NCI-H460 (cell line): ENCODE measurements at regions not wholly inside any gene's neighbourhood (a gene's known extent, or its start where the extent isn't known, plus 50 kb on each side); places are given as distances from the start of the nearest gene placed in this dataset.

ENCODE experiments used
- DNase-seq: peaks from one replicate; pipeline ENCODE4 v3.0.0-alpha.2; 2016; ENCODE audit warnings: low read depth; ENCODE audit errors: extremely low read depth

- DNase-seq, result no peak
These were observed 98.1 kb upstream of the TMPO start for GRCh38 chr12:98417266-98417665.

- peak; percentile 33 for DNase-seq
These were observed 96.9 kb upstream of the TMPO start for GRCh38 chr12:98418357-98419075.

DNA sequence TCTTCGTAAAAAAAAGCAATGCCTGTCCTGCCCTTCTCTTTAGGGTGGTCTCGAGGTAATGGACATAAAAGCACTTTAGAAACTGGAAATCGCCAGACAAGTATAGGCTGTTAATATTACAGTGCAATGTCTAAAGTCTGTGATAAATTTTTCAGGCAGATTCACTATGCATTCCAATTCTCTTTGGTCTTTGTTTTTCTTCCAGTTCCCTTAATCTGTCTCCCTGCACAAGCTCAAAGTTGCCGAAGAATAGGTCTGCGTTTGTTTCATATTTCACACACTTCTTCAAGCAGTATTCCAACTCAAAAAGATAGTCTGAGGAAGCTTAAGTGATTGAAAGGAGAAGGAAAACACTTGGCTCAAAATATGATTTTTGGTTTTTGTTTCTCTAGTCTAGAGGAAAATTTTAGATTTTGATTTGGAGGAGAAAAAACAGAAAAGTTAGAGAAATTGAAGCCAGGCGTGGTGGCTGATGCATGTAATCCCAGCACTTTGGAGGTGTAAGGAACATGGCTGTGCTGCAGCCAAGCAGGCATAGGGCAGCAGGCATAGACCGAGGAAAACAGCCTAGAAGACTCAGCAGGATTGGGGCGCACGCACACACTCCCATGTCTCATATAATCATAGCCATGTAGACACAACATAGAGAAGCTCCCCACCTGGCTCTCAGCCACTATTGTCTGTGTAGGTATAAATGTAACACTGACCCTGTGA, 96.2 kb upstream of the TMPO start:
- DNase-seq, result no peak

- DNase-seq, result no peak
These were observed 95.5 kb upstream of the TMPO start for GRCh38 chr12:98419795-98420404.

DNA sequence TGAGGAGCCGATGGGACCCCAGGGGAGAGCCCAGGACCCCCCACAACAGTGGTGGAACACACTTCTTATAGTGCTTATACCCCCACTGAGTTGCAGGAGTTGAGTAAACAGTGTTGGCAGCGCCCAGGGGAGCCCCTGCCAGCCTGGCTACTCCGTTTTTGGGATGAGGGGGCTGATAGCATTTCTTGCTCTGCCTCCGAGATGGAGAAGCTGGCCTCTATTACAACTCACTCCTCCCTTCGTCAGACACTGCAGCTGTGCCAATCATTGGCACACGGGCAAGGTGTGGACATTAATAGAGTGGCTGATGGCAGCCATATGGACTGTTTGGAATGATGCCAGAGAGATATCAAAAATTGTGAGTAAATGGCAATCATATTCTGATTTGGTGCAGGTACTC, 94.9 kb upstream of the TMPO start:
- DNase-seq, result no peak

GRCh38 chr12:98421316-98421715, 94.1 kb upstream of the TMPO start:
- DNase-seq, result no peak

GRCh38 chr12:98422359-98422758, 93.0 kb upstream of the TMPO start:
- no peak for DNase-seq

- no peak for DNase-seq
These were observed 92.6 kb upstream of the TMPO start for GRCh38 chr12:98422812-98423211.

GRCh38 chr12:98423963-98424362, 91.4 kb upstream of the TMPO start:
- DNase-seq, result no peak

GRCh38 chr12:98424726-98425401, 90.5 kb upstream of the TMPO start:
- peak; percentile 55 for DNase-seq

- no peak for DNase-seq
These were observed 89.5 kb upstream of the TMPO start for GRCh38 chr12:98425859-98426258.

- DNase-seq, result no peak
These were observed 84.3 kb upstream of the TMPO start for GRCh38 chr12:98431089-98431488.

- DNase-seq, result no peak
These were observed 78.2 kb upstream of the TMPO start for GRCh38 chr12:98437166-98437565.

DNA sequence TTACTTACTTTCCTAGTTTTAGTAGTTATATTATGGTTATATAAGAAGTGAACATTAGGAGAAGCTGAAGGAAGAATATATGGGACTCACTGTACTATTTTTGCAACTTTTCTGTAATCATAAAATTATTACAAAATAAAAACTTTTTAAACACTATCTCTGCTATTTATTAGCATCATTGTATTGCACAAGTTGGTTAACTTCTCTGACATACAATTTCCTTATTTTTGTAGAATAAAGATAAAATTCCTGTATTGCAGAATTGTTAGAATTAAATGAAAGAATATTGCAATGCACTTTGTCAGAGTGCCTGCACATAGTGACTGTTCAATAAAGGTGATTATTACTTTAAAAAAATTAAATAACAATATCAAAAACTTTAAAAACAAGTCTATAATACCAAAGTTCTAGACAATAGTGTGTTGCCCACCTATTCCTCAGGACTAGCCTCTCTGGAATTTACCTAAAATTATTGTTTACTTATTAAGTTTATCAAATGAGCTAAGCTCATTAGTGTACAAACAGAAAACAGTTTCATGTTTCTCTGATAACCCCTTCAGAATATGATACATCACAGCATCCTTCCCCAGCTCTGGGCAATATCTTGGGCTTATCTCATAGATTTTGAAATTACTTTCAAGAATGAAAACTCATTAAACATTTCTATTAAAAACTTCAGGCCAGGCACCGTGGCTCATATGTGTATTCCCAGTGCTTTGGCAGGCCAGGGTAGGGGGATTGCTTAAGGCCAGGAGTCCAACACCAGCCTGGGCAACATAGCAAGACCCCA, 77.4 kb upstream of the TMPO start:
- DNase-seq, result no peak

DNA sequence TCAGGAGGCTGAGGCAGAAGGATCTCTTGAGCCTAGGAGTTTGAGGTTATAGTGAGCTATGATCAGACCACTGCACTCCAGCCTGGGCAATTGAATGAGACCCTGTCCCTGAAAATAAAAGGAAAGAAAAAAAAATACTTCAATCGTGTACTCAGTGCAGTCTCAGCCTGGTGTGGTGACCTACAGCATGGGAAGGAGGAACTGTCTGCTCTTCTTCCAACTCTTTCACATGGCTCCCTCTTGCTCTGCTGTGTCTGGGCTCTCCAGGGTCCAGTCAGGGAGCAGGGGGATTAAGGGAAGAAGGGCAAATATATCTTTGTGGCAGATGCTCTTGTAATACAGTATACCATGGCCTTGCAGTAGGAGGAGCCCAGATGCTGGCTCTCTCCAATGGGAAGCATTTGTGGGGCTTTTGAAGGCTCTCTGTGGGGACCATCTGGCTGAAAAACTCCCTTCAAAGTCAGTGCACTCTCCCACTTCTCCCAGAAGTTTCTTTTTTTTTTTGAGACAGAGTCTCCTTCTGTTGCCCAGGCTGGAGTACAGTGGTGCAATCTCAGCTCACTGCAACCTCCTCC, 76.6 kb upstream of the TMPO start:
- no peak for DNase-seq

DNA sequence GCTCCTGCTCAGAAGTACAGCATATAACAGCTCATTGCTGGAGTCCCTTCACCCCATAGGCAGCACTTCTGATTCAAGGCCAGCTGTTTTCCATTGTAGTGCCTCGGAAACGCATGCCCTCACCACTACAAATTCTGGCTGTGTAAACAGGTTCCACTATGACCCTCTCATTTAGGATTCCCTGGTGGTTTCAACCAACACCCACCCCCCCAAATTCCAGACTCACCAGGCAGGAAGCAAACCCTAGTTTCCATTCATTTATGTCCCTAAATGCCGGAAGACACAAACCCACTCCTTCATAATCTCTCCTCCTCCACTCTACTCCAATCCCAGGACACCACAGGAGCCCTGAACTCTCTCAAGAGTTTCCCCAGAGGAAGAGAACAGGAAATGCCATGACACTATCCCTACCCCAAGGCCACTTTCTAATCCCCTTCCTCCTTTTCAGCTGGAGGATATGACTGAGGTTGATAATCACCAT, 75.9 kb upstream of the TMPO start:
- DNase-seq, result no peak

- peak; percentile 46 for DNase-seq
These were observed 75.3 kb upstream of the TMPO start for GRCh38 chr12:98439981-98440581.

DNA sequence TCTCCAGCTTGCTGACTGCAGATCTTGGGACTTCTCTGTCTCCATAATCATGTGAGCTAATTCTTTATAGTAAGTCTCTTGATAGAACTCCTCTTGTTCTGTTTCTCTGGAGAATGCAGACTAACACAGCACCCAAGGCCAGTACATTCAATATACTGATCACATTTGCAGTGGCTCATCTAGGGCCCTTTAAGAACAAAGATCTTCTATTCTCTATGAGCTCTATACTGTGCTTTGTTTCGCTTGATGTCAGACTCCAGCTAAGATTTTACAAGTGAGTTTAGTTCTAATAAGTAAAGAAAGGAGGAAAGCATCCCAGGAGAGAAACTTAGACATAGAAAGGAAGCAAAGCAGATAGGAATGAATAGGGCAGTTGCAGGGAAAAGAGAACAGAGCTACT, 69.3 kb upstream of the TMPO start:
- no peak for DNase-seq

DNA sequence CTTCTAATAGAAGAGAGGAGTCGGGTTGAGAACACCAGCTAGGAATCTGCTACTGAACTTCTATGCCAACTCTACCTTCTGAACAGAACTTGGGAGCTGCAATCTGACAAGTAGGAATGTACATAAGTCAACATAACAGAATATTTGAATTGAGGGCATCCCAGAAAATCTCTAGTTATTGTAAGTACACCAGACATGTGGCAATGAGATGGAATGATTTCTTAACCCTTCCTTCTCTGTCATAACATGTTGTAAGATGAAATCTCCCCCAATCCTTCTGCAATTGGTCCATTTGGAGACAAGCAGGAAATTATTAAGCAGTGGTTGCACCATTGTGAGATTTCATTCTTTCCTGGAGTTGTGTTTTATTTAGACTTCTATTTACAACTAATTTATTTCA, 68.7 kb upstream of the TMPO start:
- no peak for DNase-seq

DNA sequence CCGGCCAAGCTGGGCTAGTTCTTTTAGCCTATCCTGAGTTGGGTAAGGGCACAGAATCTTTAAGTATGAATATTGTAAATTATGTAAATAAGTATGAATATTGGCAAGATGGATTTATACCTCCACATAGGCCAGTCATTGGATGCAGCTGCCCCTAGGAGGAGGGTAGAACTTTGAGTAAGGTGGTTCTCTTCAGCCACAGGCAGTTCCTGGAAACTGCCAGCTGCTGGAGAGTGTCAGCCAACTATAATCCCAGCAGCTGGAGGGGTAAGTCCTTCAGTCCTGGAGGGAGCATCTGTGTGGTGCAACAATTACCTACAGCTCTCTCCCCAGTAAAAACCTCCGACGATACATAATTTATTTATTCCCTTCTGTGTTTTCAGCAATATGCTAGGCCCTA, 65.8 kb upstream of the TMPO start:
- DNase-seq, result no peak
